PC-3 (cell line): ENCODE measurements at regions not wholly inside any gene's neighbourhood (a gene's known extent, or its start where the extent isn't known, plus 50 kb on each side); places are given as distances from the start of the nearest gene placed in this dataset.

Experiments used
- ATAC-seq: fragments of 200-7000 bp; cut with Tn5 transposase; 2 replicates; pipeline ENCODE4 v1.9.1; 2020; ENCODE audit warnings: mild to moderate bottlenecking, moderate library complexity
- BruUV-seq: library from RNA; stranded (reverse); fragments of 400-500 nt; replicated peaks from 2 replicates; lab custom pipeline; 2021; lab: Mats Ljungman, UMichigan
- CTCF ChIA-PET: fragments of 300-600 bp; sonication (Branson Sonifier 250); formaldehyde crosslinking; loops from one replicate; lab custom pipeline; 2022; ENCODE audit warnings: antibody characterized with exemption; lab: Charles Lee
- POLR2A ChIA-PET: fragments of 300-600 bp; sonication (Branson Sonifier 250); formaldehyde crosslinking; loops from one replicate; lab custom pipeline; 2022; ENCODE audit warnings: antibody characterized with exemption; ENCODE audit not compliant: unreplicated experiment; lab: Charles Lee
- DNase-seq: peaks from one replicate; pipeline ENCODE4 v3.0.0-alpha.2; 2015
- H2AFZ ChIP-seq: fragments of 300-600 bp; sonication (generic); 2 replicates; pipeline ENCODE4 v1.6.0; 2016; ENCODE audit warnings: antibody characterized with exemption, low read length
- H3F3A ChIP-seq: fragments of 300-600 bp; sonication (generic); one replicate; pipeline ENCODE4 v1.6.0; 2017; ENCODE audit warnings: antibody characterized with exemption, low read length, control low read depth, mild to moderate bottlenecking; ENCODE audit not compliant: unreplicated experiment
- H3K27ac ChIP-seq: fragments of 300-600 bp; sonication (generic); 2 replicates; pipeline ENCODE4 v1.5.1; 2016; ENCODE audit warnings: mild to moderate bottlenecking, low read length
- H3K27me3 ChIP-seq: fragments of 300-600 bp; sonication (generic); 2 replicates; pipeline ENCODE4 v1.6.1; 2016; ENCODE audit warnings: low read length, mixed read lengths
- H3K36me3 ChIP-seq: fragments of 300-600 bp; sonication (generic); 2 replicates; pipeline ENCODE4 v1.6.1; 2016; ENCODE audit warnings: low read depth, mixed run types, low read length, mixed read lengths
- H3K4me1 ChIP-seq: fragments of 300-600 bp; sonication (generic); 2 replicates; pipeline ENCODE4 v1.5.1; 2016; ENCODE audit warnings: low read length; ENCODE audit not compliant: insufficient read depth
- H3K4me2 ChIP-seq: fragments of 300-600 bp; sonication (generic); 2 replicates; pipeline ENCODE4 v1.6.0; 2016; ENCODE audit warnings: low read length
- H3K4me3 ChIP-seq: fragments of 300-600 bp; sonication (generic); 2 replicates; pipeline ENCODE4 v1.5.1; 2016; ENCODE audit warnings: mild to moderate bottlenecking, low read length, mixed read lengths
- H3K79me2 ChIP-seq: fragments of 300-600 bp; sonication (generic); 2 replicates; pipeline ENCODE4 v1.6.1; 2017; ENCODE audit warnings: low read length, mixed read lengths
- H3K9ac ChIP-seq: fragments of 300-600 bp; sonication (generic); 2 replicates; pipeline ENCODE4 v1.6.0; 2016; ENCODE audit warnings: mild to moderate bottlenecking, low read length
- H3K9me2 ChIP-seq: fragments of 300-600 bp; sonication (generic); replicated peaks from 2 replicates; pipeline ENCODE4 v1.6.1; 2016; ENCODE audit warnings: mixed run types, low read length, mixed read lengths
- H3K9me3 ChIP-seq: fragments of 300-600 bp; sonication (generic); 2 replicates; pipeline ENCODE4 v1.6.1; 2016; ENCODE audit warnings: low read length, mixed read lengths
- H4K20me1 ChIP-seq: fragments of 300-600 bp; sonication (generic); 2 replicates; pipeline ENCODE4 v1.6.1; 2016; ENCODE audit warnings: low read length, mixed read lengths
- EZH2 ChIP-seq: fragments of 300-600 bp; sonication (generic); IDR thresholded peaks from one replicate; pipeline ENCODE4 v1.6.1; 2017; ENCODE audit warnings: antibody characterized with exemption, mild to moderate bottlenecking, low read length; ENCODE audit not compliant: unreplicated experiment
- EZH2phosphoT487 ChIP-seq: fragments of 300-600 bp; sonication (generic); IDR thresholded peaks from 2 replicates; pipeline ENCODE4 v1.6.1; 2018; ENCODE audit warnings: mild to moderate bottlenecking, antibody characterized with exemption, low read length, borderline replicate concordance
- intact Hi-C: fragments of 100-400 bp; cut with micrococcal nuclease; formaldehyde crosslinking; loops from 2 replicates; pipeline ENCODE4 v1.9.0; 2023
- TF ChIP-seq, protein P1 (sequence below): fragments of 300-600 bp; sonication (generic); conservative IDR thresholded peaks from 2 replicates; pipeline ENCODE4 v1.5.1; 2017; ENCODE audit warnings: antibody characterized with exemption, low read depth, mild to moderate bottlenecking, low read length

DNA sequence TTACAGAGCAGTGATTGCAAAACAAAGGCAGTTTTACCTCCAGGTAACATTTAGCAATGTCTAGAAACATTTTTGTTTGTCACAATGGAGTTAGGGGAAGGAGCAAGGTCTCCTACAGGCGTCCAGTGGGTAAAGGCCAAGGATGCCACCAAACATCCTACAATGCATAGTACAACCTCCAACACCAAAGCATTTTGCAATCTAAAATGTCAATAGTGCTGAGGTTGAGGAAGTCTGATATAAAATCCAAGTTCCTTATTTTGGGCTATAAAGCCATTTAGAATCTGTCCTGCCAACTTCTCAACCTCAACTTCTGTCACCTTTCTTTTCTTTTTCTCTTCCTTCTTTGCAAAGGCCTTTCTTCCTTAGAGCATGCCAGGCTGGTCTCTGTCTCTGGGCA, 111.2 kb downstream of the FASLG start:
- peaks cover 5% of the 10 kb centered on the region; the same call in 1 of the 2 replicates for H3K9me2 ChIP-seq
- no peak for ATAC-seq
- no peak for DNase-seq
- TF ChIP-seq EZH2 (no peak), EZH2phosphoT487 (no peak)
- TF ChIP-seq, protein P1, sequence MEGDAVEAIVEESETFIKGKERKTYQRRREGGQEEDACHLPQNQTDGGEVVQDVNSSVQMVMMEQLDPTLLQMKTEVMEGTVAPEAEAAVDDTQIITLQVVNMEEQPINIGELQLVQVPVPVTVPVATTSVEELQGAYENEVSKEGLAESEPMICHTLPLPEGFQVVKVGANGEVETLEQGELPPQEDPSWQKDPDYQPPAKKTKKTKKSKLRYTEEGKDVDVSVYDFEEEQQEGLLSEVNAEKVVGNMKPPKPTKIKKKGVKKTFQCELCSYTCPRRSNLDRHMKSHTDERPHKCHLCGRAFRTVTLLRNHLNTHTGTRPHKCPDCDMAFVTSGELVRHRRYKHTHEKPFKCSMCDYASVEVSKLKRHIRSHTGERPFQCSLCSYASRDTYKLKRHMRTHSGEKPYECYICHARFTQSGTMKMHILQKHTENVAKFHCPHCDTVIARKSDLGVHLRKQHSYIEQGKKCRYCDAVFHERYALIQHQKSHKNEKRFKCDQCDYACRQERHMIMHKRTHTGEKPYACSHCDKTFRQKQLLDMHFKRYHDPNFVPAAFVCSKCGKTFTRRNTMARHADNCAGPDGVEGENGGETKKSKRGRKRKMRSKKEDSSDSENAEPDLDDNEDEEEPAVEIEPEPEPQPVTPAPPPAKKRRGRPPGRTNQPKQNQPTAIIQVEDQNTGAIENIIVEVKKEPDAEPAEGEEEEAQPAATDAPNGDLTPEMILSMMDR: no peak
- H3K27me3 ChIP-seq: no peaks in the 10 kb centered on the region
- no peaks in the 10 kb centered on the region for H3K36me3 ChIP-seq
- no peaks in the 10 kb centered on the region for H3K4me1 ChIP-seq
- no peak overlapping the region for H3K27ac ChIP-seq
- no peaks in the 10 kb centered on the region for H3F3A ChIP-seq
- no peak overlapping the region for H2AFZ ChIP-seq
- no peak overlapping the region for H3K4me2 ChIP-seq
- ChIA-PET POLR2A (no interaction called here), CTCF (no interaction called here)
- intact Hi-C loops: no loop called here
- no peaks in the 10 kb centered on the region for H3K9me3 ChIP-seq
- no peaks in the 10 kb centered on the region for H3K79me2 ChIP-seq
- H3K9ac ChIP-seq: no peak overlapping the region
- H3K4me3 ChIP-seq: no peak overlapping the region
- no TSS peak for BruUV-seq
- H4K20me1 ChIP-seq: no peaks in the 10 kb centered on the region

DNA sequence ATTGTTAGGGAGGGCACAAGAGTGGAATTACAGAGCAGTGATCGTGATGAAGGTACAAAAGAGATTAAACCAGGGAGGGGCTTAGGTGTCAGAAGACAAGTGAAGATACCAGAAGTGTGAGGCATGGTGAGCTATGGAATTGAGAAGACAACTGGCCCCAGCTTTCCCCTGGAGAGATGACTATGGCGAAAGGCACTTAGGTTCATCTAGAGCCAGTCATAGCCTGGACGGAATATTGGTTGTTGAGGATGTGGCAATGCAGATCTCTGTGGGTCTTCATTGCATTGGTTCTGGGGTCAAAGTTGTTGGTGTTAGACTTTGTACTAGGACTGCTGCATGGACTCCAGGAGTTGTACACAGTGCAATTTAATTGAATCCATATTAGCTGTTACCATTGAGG, 115.7 kb downstream of the FASLG start:
- BruUV-seq: no TSS peak
- Histone ChIP-seq H3K9me3 (no peaks in the 10 kb centered on the region), H3F3A (no peaks in the 10 kb centered on the region), H4K20me1 (no peaks in the 10 kb centered on the region), H3K79me2 (no peaks in the 10 kb centered on the region), H3K9me2 (peaks cover 5% of the 10 kb centered on the region; the same call in 1 of the 2 replicates), H3K9ac (no peak overlapping the region), H3K4me3 (no peak overlapping the region), H3K4me2 (no peak overlapping the region), H3K27me3 (no peaks in the 10 kb centered on the region), H3K36me3 (no peaks in the 10 kb centered on the region), H3K4me1 (no peaks in the 10 kb centered on the region), H3K27ac (no peak overlapping the region), H2AFZ (no peak overlapping the region)
- POLR2A ChIA-PET: no interaction called here
- no peak for DNase-seq
- intact Hi-C loops: no loop called here
- ATAC-seq: no peak
- CTCF ChIA-PET: interaction anchor here (0.6 kb wide), 1 partner anchor 231 kb away, joined by 5 read pairs; no protein-coding TSS in a partner anchor
- TF ChIP-seq, protein P1: no peak
- TF ChIP-seq EZH2phosphoT487 (no peak), EZH2 (no peak)

DNA sequence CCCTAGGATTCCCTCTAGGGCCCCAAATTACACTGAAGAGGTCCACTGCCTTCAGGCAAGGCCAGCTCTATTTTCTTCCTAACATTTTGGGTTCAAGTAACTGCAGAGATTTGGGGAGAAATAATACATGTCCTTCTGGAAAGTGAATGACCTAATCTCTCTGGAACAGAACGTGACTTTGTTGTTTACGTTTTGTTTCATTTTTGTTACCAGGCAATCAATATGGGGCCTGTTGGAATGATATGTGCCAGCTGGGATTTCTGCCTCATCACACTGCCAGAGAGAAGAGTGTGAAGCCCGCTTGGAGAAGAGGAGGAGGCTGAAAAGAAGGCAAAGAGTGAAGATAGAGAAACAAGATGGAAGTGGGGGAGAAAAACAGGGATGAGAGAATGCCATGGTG, 116.7 kb downstream of the FASLG start:
- no peak overlapping the region for H3K4me2 ChIP-seq
- H4K20me1 ChIP-seq: no peaks in the 10 kb centered on the region
- no peak overlapping the region for H3K27ac ChIP-seq
- H3K4me1 ChIP-seq: no peaks in the 10 kb centered on the region
- H3K27me3 ChIP-seq: no peaks in the 10 kb centered on the region
- H3K9ac ChIP-seq: no peak overlapping the region
- ChIA-PET CTCF (no interaction called here), POLR2A (no interaction called here)
- intact Hi-C loops: loop anchor here (1.0 kb wide), 1 partner anchor 29 kb away; no protein-coding TSS in a partner anchor
- H3K36me3 ChIP-seq: no peaks in the 10 kb centered on the region
- no peaks in the 10 kb centered on the region for H3K79me2 ChIP-seq
- DNase-seq: no peak
- no peaks in the 10 kb centered on the region for H3K9me3 ChIP-seq
- no peak overlapping the region for H2AFZ ChIP-seq
- no peaks in the 10 kb centered on the region for H3F3A ChIP-seq
- no peak for ATAC-seq
- H3K9me2 ChIP-seq: peaks cover 5% of the 10 kb centered on the region; the same call in 1 of the 2 replicates
- BruUV-seq: no TSS peak
- no peak overlapping the region for H3K4me3 ChIP-seq
- TF ChIP-seq EZH2 (no peak), EZH2phosphoT487 (no peak)
- TF ChIP-seq, protein P1: no peak
